ENCODE measurements at regions not wholly inside any gene's neighbourhood (a gene's known extent, or its start where the extent isn't known, plus 50 kb on each side); places are given as distances from the start of the nearest gene placed in this dataset.

- Histone ChIP-seq H3K27ac (no peak overlapping the region), H3K9me3 (no peaks in the 10 kb centered on the region), H3K27me3 (no peaks in the 10 kb centered on the region), H3K4me3 (no peak overlapping the region), H3K36me3 (no peaks in the 10 kb centered on the region), H3K4me1 (ENCODE audit: insufficient read depth) (no peaks in the 10 kb centered on the region)
- no peak for DNase-seq
- intact Hi-C loops (cut with DNase I) = no loop called here
- no peak for TF ChIP-seq CTCF (IDR thresholded peaks at IDR 0.05)
- TF ChIP-seq EP300 (IDR thresholded peaks at IDR 0.05) = no peak
- no peak for TF ChIP-seq POLR2A (IDR thresholded peaks at IDR 0.05)
- 58 to 65% (median 64%) methylated on average over 3 of the region's 3 CpGs for WGBS, 3 donors
These were observed 82.0 kb upstream of the KLHL13 start for GRCh38 chrX:118198577-118198976.

GRCh38 chrX:118199997-118200396, 83.4 kb upstream of the KLHL13 start:
- intact Hi-C loops (cut with DNase I) = no loop called here
- no peak for DNase-seq
- WGBS, 3 donors = 75 to 79% (median 78%) methylated on average over 4 of the region's 4 CpGs
- no peak overlapping the region for H3K4me3 ChIP-seq
- no peaks in the 10 kb centered on the region for H3K4me1 ChIP-seq (ENCODE audit: insufficient read depth)
- no peaks in the 10 kb centered on the region for H3K9me3 ChIP-seq
- no peaks in the 10 kb centered on the region for H3K27me3 ChIP-seq
- TF ChIP-seq EP300 (IDR thresholded peaks at IDR 0.05) = no peak
- TF ChIP-seq POLR2A (IDR thresholded peaks at IDR 0.05) = no peak
- TF ChIP-seq CTCF (IDR thresholded peaks at IDR 0.05) = no peak
- no peak overlapping the region for H3K27ac ChIP-seq
- H3K36me3 ChIP-seq = no peaks in the 10 kb centered on the region

- H3K9me3 ChIP-seq = no peaks in the 10 kb centered on the region
- H3K4me1 ChIP-seq (ENCODE audit: insufficient read depth) = no peaks in the 10 kb centered on the region
- H3K27ac ChIP-seq = no peak overlapping the region
- WGBS, 3 donors = 38 to 48% (median 45%) methylated on average over 8 of the region's 8 CpGs
- no peak overlapping the region for H3K4me3 ChIP-seq
- no peaks in the 10 kb centered on the region for H3K36me3 ChIP-seq
- DNase-seq = no peak
- no peaks in the 10 kb centered on the region for H3K27me3 ChIP-seq
- intact Hi-C loops (cut with DNase I) = no loop called here
- TF ChIP-seq CTCF (IDR thresholded peaks at IDR 0.05) (no peak), EP300 (IDR thresholded peaks at IDR 0.05) (no peak), POLR2A (IDR thresholded peaks at IDR 0.05) (no peak)
These were observed 89.1 kb upstream of the KLHL13 start for GRCh38 chrX:118205421-118206395.

- Histone ChIP-seq H3K27ac (no peak overlapping the region), H3K4me1 (ENCODE audit: insufficient read depth) (no peaks in the 10 kb centered on the region), H3K4me3 (no peak overlapping the region), H3K36me3 (no peaks in the 10 kb centered on the region), H3K27me3 (no peaks in the 10 kb centered on the region), H3K9me3 (no peaks in the 10 kb centered on the region)
- DNase-seq = no peak
- intact Hi-C loops (cut with DNase I) = no loop called here
- no peak for TF ChIP-seq EP300 (IDR thresholded peaks at IDR 0.05)
- WGBS, 3 donors = 73 to 84% (median 76%) methylated on average over 3 of the region's 3 CpGs
These were observed 91.3 kb upstream of the KLHL13 start for GRCh38 chrX:118207831-118208453.

GRCh38 chrX:118208481-118208880, 91.9 kb upstream of the KLHL13 start:
- intact Hi-C loops (cut with DNase I) = no loop called here
- Histone ChIP-seq H3K4me1 (ENCODE audit: insufficient read depth) (no peaks in the 10 kb centered on the region), H3K27me3 (no peaks in the 10 kb centered on the region), H3K27ac (no peak overlapping the region), H3K9me3 (no peaks in the 10 kb centered on the region), H3K4me3 (no peak overlapping the region), H3K36me3 (no peaks in the 10 kb centered on the region)
- WGBS, 3 donors = 84 to 88% (median 85%) methylated on average over 4 of the region's 4 CpGs
- no peak for DNase-seq
- no peak for TF ChIP-seq POLR2A (IDR thresholded peaks at IDR 0.05)

Data from ovary (tissue), 7 donors.